HL-60/S4 treated with phorbol 12-myristate 13-acetate at 8.2 ng/mL for 4 days and 3 days (cell line): ENCODE measurements at regions not wholly inside any gene's neighbourhood (a gene's known extent, or its start where the extent isn't known, plus 50 kb on each side); places are given as distances from the start of the nearest gene placed in this dataset.

Experiments
- in situ Hi-C: fragments of 300-500 bp; cut with MboI; formaldehyde crosslinking; loops from 2 replicates; pipeline ENCODE4 v1.15.0; 2022; ENCODE audit warnings: low sequenced_read_pairs

GRCh38 chr12:111180426-111181142 is 188.3 kb downstream of the PHETA1 start:
- in situ Hi-C loops: no loop called here

GRCh38 chr12:111178181-111179081 is 190.5 kb downstream of the PHETA1 start:
- in situ Hi-C loops: no loop called here

GRCh38 chr12:111175396-111176094 is 193.3 kb downstream of the PHETA1 start:
- in situ Hi-C loops: no loop called here

GRCh38 chr12:111174961-111175345 is 193.9 kb downstream of the PHETA1 start:
- in situ Hi-C loops: no loop called here

GRCh38 chr12:111174251-111174960 is 194.5 kb downstream of the PHETA1 start:
- in situ Hi-C loops: no loop called here

GRCh38 chr12:111173836-111174235 is 195.1 kb downstream of the PHETA1 start:
- in situ Hi-C loops: no loop called here

GRCh38 chr12:111173391-111173790 is 195.5 kb downstream of the PHETA1 start:
- in situ Hi-C loops: no loop called here

GRCh38 chr12:111172786-111173185 is 196.1 kb downstream of the PHETA1 start:
- in situ Hi-C loops: no loop called here

- in situ Hi-C loops: no loop called here
Measured at GRCh38 chr12:111171832-111172231, 197.1 kb downstream of the PHETA1 start.

GRCh38 chr12:111171345-111171744 is 197.6 kb downstream of the PHETA1 start:
- in situ Hi-C loops: no loop called here

- in situ Hi-C loops: no loop called here
Measured at GRCh38 chr12:111170543-111170942, 198.4 kb downstream of the PHETA1 start.

GRCh38 chr12:111169456-111169855 is 199.4 kb downstream of the PHETA1 start:
- in situ Hi-C loops: no loop called here

GRCh38 chr12:111169032-111169431 is 199.9 kb downstream of the PHETA1 start:
- in situ Hi-C loops: no loop called here

GRCh38 chr12:111168009-111168900 is 200.6 kb downstream of the PHETA1 start:
- in situ Hi-C loops: no loop called here

GRCh38 chr12:111166779-111167540 is 201.9 kb downstream of the PHETA1 start:
- in situ Hi-C loops: no loop called here

- in situ Hi-C loops: no loop called here
Measured at GRCh38 chr12:111164833-111165525, 203.9 kb downstream of the PHETA1 start.

GRCh38 chr12:111163422-111163821 is 205.5 kb downstream of the PHETA1 start:
- in situ Hi-C loops: no loop called here

GRCh38 chr12:111161898-111162297 is 207.0 kb downstream of the PHETA1 start:
- in situ Hi-C loops: no loop called here
